Mammary epithelial cell (primary cell): ENCODE measurements at regions not wholly inside any gene's neighbourhood (a gene's known extent, or its start where the extent isn't known, plus 50 kb on each side); places are given as distances from the start of the nearest gene placed in this dataset.

Source experiments
- EZH2 ChIP-seq: IDR thresholded peaks from 2 replicates; pipeline ENCODE4 v1.6.1; 2012; ENCODE audit warnings: low read length, inconsistent platforms, borderline replicate concordance
- TF ChIP-seq, protein P1 (sequence below), 2 donors: IDR thresholded peaks in 1 of 2; conservative IDR thresholded peaks in 1 of 2; 2 replicates each; pipeline ENCODE4 v1.5.1; 2011 to 2012; ENCODE audit warnings: inconsistent platforms in 2 of 2, low read length in 2 of 2, mild to moderate bottlenecking in 2 of 2, control low read depth in 1 of 2, low read depth in 1 of 2; ENCODE audit not compliant: insufficient read depth in 1 of 2; ENCODE audit errors: extremely low read depth in 1 of 2

DNA sequence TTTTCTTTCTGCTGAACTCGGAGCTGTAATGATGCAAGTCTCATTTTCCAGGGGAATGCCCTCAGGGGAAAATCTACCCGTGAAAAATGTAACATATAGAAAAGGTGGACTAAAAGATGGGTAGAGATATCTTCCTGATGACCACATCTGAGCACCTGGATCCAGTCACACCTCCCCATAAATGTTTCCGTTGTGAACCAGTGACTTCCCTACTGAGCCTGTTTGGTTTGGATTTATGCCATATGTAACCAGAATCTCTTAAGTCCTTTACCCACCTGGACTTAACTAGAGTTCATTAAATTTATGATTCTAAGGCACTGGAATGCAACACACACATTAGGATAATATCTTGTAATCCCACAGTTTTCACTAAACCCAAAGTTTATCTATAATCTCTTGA, 171.1 kb downstream of the ZNF330 start:
- TF ChIP-seq EZH2, result no peak
- TF ChIP-seq, protein P1, sequence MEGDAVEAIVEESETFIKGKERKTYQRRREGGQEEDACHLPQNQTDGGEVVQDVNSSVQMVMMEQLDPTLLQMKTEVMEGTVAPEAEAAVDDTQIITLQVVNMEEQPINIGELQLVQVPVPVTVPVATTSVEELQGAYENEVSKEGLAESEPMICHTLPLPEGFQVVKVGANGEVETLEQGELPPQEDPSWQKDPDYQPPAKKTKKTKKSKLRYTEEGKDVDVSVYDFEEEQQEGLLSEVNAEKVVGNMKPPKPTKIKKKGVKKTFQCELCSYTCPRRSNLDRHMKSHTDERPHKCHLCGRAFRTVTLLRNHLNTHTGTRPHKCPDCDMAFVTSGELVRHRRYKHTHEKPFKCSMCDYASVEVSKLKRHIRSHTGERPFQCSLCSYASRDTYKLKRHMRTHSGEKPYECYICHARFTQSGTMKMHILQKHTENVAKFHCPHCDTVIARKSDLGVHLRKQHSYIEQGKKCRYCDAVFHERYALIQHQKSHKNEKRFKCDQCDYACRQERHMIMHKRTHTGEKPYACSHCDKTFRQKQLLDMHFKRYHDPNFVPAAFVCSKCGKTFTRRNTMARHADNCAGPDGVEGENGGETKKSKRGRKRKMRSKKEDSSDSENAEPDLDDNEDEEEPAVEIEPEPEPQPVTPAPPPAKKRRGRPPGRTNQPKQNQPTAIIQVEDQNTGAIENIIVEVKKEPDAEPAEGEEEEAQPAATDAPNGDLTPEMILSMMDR (conservative IDR thresholded peaks at IDR 0.05 in 1 of 2, IDR thresholded peaks at IDR 0.05 in 1 of 2; ENCODE audit: extremely low read depth in 1 of 2, insufficient read depth in 1 of 2, low read depth in 1 of 2, low read length in 2 of 2), result no peak
